ENCODE measurements at regions not wholly inside any gene's neighbourhood (a gene's known extent, or its start where the extent isn't known, plus 50 kb on each side); places are given as distances from the start of the nearest gene placed in this dataset.

GRCh38 chr20:40370800-40371199, 318.2 kb downstream of the MAFB start:
- Mint-ChIP-seq H3K27me3 (ENCODE audit: unreplicated experiment) (no peaks in the 10 kb centered on the region), H3K4me1 (ENCODE audit: low read depth, unreplicated experiment) (no peaks in the 10 kb centered on the region), H3K27ac (ENCODE audit: unreplicated experiment) (no peak overlapping the region), H3K9me3 (ENCODE audit: unreplicated experiment) (no peaks in the 10 kb centered on the region), H3K36me3 (ENCODE audit: unreplicated experiment) (no peaks in the 10 kb centered on the region), H3K4me3 (ENCODE audit: unreplicated experiment) (no peak overlapping the region)
- TF ChIP-seq, protein P1, sequence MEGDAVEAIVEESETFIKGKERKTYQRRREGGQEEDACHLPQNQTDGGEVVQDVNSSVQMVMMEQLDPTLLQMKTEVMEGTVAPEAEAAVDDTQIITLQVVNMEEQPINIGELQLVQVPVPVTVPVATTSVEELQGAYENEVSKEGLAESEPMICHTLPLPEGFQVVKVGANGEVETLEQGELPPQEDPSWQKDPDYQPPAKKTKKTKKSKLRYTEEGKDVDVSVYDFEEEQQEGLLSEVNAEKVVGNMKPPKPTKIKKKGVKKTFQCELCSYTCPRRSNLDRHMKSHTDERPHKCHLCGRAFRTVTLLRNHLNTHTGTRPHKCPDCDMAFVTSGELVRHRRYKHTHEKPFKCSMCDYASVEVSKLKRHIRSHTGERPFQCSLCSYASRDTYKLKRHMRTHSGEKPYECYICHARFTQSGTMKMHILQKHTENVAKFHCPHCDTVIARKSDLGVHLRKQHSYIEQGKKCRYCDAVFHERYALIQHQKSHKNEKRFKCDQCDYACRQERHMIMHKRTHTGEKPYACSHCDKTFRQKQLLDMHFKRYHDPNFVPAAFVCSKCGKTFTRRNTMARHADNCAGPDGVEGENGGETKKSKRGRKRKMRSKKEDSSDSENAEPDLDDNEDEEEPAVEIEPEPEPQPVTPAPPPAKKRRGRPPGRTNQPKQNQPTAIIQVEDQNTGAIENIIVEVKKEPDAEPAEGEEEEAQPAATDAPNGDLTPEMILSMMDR (IDR thresholded peaks at IDR 0.05; ENCODE audit: partially characterized antibody, unreplicated experiment): no peak
- no peak for DNase-seq

- Mint-ChIP-seq H3K27ac (ENCODE audit: unreplicated experiment) (no peak overlapping the region), H3K9me3 (ENCODE audit: unreplicated experiment) (no peaks in the 10 kb centered on the region), H3K36me3 (ENCODE audit: unreplicated experiment) (no peaks in the 10 kb centered on the region), H3K4me3 (ENCODE audit: unreplicated experiment) (no peak overlapping the region), H3K4me1 (ENCODE audit: low read depth, unreplicated experiment) (no peaks in the 10 kb centered on the region), H3K27me3 (ENCODE audit: unreplicated experiment) (no peaks in the 10 kb centered on the region)
- TF ChIP-seq, protein P1 (IDR thresholded peaks at IDR 0.05; ENCODE audit: partially characterized antibody, unreplicated experiment): no peak
- DNase-seq: no peak
Measured at GRCh38 chr20:40368876-40369275, 320.2 kb downstream of the MAFB start.

DNA sequence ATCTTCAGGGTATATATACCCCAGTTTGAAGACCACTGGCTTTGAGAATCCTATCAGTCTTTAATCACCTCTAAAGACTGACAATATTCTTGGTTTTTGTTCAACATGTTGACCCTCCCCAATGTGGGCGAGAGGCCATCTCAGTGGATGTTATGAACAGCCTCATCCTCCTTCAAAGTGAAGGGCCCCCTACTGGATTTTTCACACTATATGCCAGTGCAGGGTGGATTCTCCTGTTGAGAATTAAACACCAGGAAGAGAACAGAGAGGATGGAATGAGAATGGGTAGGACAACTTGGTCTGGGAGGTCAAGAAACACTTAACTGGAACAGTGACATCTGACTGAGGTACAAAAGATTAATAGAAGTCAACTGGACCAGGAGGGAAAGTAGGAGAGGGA, 327.1 kb downstream of the MAFB start:
- no peaks in the 10 kb centered on the region for H3K4me1 Mint-ChIP-seq (ENCODE audit: low read depth, unreplicated experiment)
- no peaks in the 10 kb centered on the region for H3K27me3 Mint-ChIP-seq (ENCODE audit: unreplicated experiment)
- no peak for DNase-seq
- no peak overlapping the region for H3K27ac Mint-ChIP-seq (ENCODE audit: unreplicated experiment)
- no peaks in the 10 kb centered on the region for H3K36me3 Mint-ChIP-seq (ENCODE audit: unreplicated experiment)
- TF ChIP-seq, protein P1 (IDR thresholded peaks at IDR 0.05; ENCODE audit: partially characterized antibody, unreplicated experiment): no peak
- no peak overlapping the region for H3K4me3 Mint-ChIP-seq (ENCODE audit: unreplicated experiment)
- no peaks in the 10 kb centered on the region for H3K9me3 Mint-ChIP-seq (ENCODE audit: unreplicated experiment)

GRCh38 chr20:40359131-40359912, 329.7 kb downstream of the MAFB start:
- Mint-ChIP-seq H3K4me1 (ENCODE audit: low read depth, unreplicated experiment) (no peaks in the 10 kb centered on the region), H3K27ac (ENCODE audit: unreplicated experiment) (no peak overlapping the region), H3K36me3 (ENCODE audit: unreplicated experiment) (no peaks in the 10 kb centered on the region), H3K9me3 (ENCODE audit: unreplicated experiment) (no peaks in the 10 kb centered on the region), H3K27me3 (ENCODE audit: unreplicated experiment) (no peaks in the 10 kb centered on the region), H3K4me3 (ENCODE audit: unreplicated experiment) (no peak overlapping the region)
- no peak for DNase-seq
- TF ChIP-seq, protein P1 (IDR thresholded peaks at IDR 0.05; ENCODE audit: partially characterized antibody, unreplicated experiment): no peak

DNA sequence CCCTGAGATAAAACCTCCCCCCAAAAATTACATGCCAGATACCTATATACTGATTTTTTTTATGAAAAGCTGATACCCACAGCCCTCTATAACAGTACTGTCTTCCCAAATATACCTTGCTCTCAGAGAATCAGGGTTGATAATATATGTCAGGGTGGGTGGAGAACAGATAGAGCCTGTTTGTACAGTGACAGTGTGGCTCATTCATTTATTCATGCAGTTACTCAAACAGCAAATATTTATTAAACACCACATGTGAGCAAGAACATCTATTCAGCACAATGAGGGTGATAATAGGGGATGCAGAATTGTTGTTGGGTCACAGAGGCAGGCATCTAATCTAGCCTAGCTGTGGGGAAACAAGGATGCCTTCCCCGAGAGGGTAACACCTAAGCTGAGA, 334.2 kb downstream of the MAFB start:
- H3K4me1 Mint-ChIP-seq (ENCODE audit: low read depth, unreplicated experiment): no peaks in the 10 kb centered on the region
- TF ChIP-seq, protein P1 (IDR thresholded peaks at IDR 0.05; ENCODE audit: partially characterized antibody, unreplicated experiment): no peak
- no peaks in the 10 kb centered on the region for H3K27me3 Mint-ChIP-seq (ENCODE audit: unreplicated experiment)
- H3K4me3 Mint-ChIP-seq (ENCODE audit: unreplicated experiment): no peak overlapping the region
- H3K9me3 Mint-ChIP-seq (ENCODE audit: unreplicated experiment): no peaks in the 10 kb centered on the region
- no peaks in the 10 kb centered on the region for H3K36me3 Mint-ChIP-seq (ENCODE audit: unreplicated experiment)
- no peak for DNase-seq
- H3K27ac Mint-ChIP-seq (ENCODE audit: unreplicated experiment): no peak overlapping the region

All from glutamatergic neuron (in vitro differentiated cells).